ENCODE measurements at regions not wholly inside any gene's neighbourhood (a gene's known extent, or its start where the extent isn't known, plus 50 kb on each side); places are given as distances from the start of the nearest gene placed in this dataset.

DNA sequence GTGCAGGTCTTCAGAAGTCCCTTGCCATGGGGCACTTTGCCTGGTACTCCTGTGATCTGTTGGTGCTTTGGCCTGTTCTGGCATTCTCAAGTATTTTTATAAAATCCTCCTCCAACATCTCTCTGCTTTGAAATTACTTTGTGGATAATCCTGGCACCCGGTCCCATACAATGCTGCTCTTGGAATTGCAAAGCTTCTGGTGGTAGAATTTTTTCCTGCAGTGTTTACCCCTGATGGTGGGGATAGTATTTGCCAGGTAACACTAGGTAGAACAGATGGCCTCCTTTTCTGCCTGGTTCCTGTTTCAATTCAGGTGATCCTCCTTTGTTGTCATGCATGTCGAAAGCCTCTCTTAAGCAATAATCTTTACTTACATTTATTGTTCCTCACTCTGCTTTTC, 109.8 kb upstream of the ATP10B start:
- Histone ChIP-seq H3K4me1 (ENCODE audit: control insufficient read depth, insufficient read depth, low read length, poor library complexity, severe bottlenecking) (peaks cover 4% of the 10 kb centered on the region), H3K27ac (ENCODE audit: low read depth, low read length, severe bottlenecking) (no peak overlapping the region), H3K9me3 (ENCODE audit: control insufficient read depth, low read length) (no peaks in the 10 kb centered on the region), H3K4me3 (ENCODE audit: extremely low read depth, insufficient read depth, low read length, poor library complexity, severe bottlenecking) (no peak overlapping the region), H3K36me3 (ENCODE audit: control insufficient read depth, insufficient read depth, low read length) (no peaks in the 10 kb centered on the region)
- no CpG with 5 or more reads among the region's 2 CpGs for WGBS, 2 experiments (ENCODE audit: insufficient coverage in 2 of 2)

DNA sequence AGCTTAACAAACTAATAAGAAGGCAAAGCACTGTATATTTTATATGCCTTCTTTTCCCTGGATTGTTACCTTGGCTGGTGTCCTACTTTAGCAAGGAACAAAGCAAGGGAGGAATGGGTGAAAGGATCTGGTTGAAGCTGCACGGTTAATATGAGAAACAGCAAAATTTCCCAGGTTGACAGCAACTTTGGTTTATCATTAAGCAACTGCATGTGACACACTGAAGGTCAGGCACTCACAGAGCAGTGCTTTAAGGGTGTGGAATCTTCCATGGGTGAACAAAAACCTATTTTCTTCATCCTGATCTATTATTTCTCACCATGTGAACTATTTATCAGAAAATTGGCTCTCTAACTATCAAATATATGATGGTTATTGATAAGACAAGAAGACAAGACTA, 109.0 kb upstream of the ATP10B start:
- no peaks in the 10 kb centered on the region for H3K9me3 ChIP-seq (ENCODE audit: control insufficient read depth, low read length)
- no peak overlapping the region for H3K27ac ChIP-seq (ENCODE audit: low read depth, low read length, severe bottlenecking)
- WGBS, 2 experiments (ENCODE audit: insufficient coverage in 2 of 2): 100% methylated on average over 1 of the region's 1 CpG
- no peaks in the 10 kb centered on the region for H3K36me3 ChIP-seq (ENCODE audit: control insufficient read depth, insufficient read depth, low read length)
- no peak overlapping the region for H3K4me3 ChIP-seq (ENCODE audit: extremely low read depth, insufficient read depth, low read length, poor library complexity, severe bottlenecking)
- H3K4me1 ChIP-seq (ENCODE audit: control insufficient read depth, insufficient read depth, low read length, poor library complexity, severe bottlenecking): no peaks in the 10 kb centered on the region

DNA sequence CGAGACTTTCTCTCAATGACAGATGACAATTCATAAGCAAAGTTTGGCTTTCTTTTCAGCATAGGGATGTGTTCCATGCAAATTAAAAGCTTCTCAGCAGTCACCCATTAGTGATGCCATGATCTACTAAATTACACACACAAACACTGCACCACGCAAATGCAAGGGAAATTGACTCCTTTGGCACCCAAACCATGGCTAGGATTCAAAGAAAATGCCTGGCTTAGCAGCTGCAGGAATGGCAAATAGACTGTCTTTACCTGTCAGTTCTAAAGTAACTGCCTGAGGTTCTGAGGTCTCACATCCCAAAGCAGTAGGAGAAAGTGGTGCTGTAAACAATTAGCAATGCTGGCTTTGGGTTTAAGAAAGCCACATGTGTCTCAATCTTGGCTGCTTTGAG, 108.6 kb upstream of the ATP10B start:
- Histone ChIP-seq H3K4me1 (ENCODE audit: control insufficient read depth, insufficient read depth, low read length, poor library complexity, severe bottlenecking) (no peaks in the 10 kb centered on the region), H3K36me3 (ENCODE audit: control insufficient read depth, insufficient read depth, low read length) (no peaks in the 10 kb centered on the region), H3K4me3 (ENCODE audit: extremely low read depth, insufficient read depth, low read length, poor library complexity, severe bottlenecking) (no peak overlapping the region), H3K9me3 (ENCODE audit: control insufficient read depth, low read length) (no peaks in the 10 kb centered on the region), H3K27ac (ENCODE audit: low read depth, low read length, severe bottlenecking) (no peak overlapping the region)
- 95% methylated on average over 2 of the region's 2 CpGs for WGBS, 2 experiments (ENCODE audit: insufficient coverage in 2 of 2)

DNA sequence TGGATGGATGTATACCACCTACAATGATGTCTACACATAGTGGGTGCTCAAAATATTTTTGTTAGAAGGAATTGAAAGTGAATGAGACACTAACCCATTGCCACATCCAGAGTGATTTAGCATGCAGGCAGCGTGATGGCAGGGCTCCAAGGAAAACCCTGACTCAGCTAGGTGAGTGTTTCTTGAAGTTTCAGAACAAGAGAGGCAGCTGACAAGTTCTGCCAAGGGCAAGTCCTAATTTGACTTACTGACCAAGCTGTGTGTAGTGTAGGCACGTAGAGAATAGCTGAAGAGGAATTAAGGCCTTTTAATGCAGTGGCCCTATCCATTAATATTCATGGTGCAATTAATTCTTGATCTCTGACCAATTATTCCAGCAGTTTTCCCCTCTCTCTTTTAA, 107.8 kb upstream of the ATP10B start:
- H3K4me3 ChIP-seq (ENCODE audit: extremely low read depth, insufficient read depth, low read length, poor library complexity, severe bottlenecking): no peak overlapping the region
- no peaks in the 10 kb centered on the region for H3K4me1 ChIP-seq (ENCODE audit: control insufficient read depth, insufficient read depth, low read length, poor library complexity, severe bottlenecking)
- no peaks in the 10 kb centered on the region for H3K36me3 ChIP-seq (ENCODE audit: control insufficient read depth, insufficient read depth, low read length)
- H3K27ac ChIP-seq (ENCODE audit: low read depth, low read length, severe bottlenecking): no peak overlapping the region
- 90 to 100% methylated on average over 1 to 2 of the region's 2 CpGs for WGBS, 2 experiments (ENCODE audit: insufficient coverage in 2 of 2)
- no peaks in the 10 kb centered on the region for H3K9me3 ChIP-seq (ENCODE audit: control insufficient read depth, low read length)

DNA sequence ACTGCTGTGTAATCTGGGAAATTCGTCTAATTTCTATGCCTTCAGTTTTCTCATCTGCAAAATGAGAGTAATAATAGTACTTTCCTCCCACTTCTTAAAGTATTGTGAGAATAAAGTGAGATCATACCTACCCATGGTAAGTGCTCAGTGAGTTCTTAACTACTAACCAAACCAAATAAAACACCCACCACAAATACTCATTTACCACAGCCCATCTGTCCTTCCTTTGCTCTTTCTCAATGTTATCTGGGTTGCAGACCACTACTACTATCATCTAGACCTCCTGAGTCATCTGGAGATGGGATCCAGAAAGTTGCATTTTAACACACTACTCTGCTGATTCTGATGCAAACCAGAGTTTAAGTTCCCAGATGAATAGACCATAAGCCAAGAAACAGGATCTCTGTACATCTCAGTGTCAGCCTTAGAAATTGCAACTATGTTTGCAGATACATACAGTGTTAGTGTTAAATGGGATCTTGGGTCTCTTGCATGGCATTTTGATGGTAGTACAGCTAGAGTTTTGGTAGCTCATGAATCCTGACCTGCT, 105.4 kb upstream of the ATP10B start:
- Histone ChIP-seq H3K4me1 (ENCODE audit: control insufficient read depth, insufficient read depth, low read length, poor library complexity, severe bottlenecking) (no peaks in the 10 kb centered on the region), H3K27ac (ENCODE audit: low read depth, low read length, severe bottlenecking) (no peak overlapping the region), H3K36me3 (ENCODE audit: control insufficient read depth, insufficient read depth, low read length) (no peaks in the 10 kb centered on the region), H3K9me3 (ENCODE audit: control insufficient read depth, low read length) (no peaks in the 10 kb centered on the region), H3K4me3 (ENCODE audit: extremely low read depth, insufficient read depth, low read length, poor library complexity, severe bottlenecking) (no peak overlapping the region)
- no CpG with 5 or more reads among the region's 1 CpG for WGBS, 2 experiments (ENCODE audit: insufficient coverage in 2 of 2)

DNA sequence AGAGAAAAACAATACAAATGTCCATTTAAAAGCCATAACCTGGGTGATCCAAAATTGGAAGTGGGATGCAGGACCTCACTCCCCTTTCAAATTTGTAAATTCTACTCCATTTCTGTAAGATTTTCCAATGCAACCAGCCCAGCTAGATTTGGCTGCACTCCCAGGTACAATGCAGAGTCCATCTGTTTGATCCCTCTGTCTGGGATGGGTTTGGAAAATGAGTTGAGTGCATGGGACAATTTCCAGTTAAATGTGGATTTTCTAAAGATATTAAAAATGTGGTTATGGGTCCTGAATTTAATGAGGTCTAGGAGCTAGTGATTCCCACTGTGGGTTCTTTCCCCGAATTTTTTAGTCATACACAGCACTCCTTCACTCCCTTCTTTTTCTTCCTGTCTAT, 104.0 kb upstream of the ATP10B start:
- H3K9me3 ChIP-seq (ENCODE audit: control insufficient read depth, low read length): no peaks in the 10 kb centered on the region
- H3K36me3 ChIP-seq (ENCODE audit: control insufficient read depth, insufficient read depth, low read length): no peaks in the 10 kb centered on the region
- no peaks in the 10 kb centered on the region for H3K4me1 ChIP-seq (ENCODE audit: control insufficient read depth, insufficient read depth, low read length, poor library complexity, severe bottlenecking)
- H3K27ac ChIP-seq (ENCODE audit: low read depth, low read length, severe bottlenecking): no peak overlapping the region
- 80% methylated on average over 1 of the region's 1 CpG; no CpG with 5 or more reads in 1 of the 2 experiments for WGBS, 2 experiments (ENCODE audit: insufficient coverage in 2 of 2)
- H3K4me3 ChIP-seq (ENCODE audit: extremely low read depth, insufficient read depth, low read length, poor library complexity, severe bottlenecking): no peak overlapping the region

DNA sequence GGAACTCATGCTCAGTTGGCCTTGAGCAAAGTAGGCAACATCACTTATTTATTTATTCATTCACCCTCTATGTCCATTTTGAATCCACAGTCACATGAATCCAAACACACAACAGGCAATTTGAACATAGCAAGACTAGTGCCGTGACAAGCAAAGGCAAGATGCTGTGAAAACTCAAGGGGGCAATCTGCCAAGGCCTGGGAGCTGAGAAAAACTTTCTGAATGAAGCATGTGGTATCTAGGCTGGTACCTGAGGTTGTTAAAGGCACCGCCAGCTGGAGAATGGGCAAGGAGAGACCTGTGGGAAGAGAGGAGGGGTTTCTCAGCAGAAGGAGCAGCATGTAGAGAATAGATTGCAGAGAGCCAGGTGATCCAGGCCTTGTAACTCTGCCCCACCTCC, 98.3 kb upstream of the ATP10B start:
- Histone ChIP-seq H3K9me3 (ENCODE audit: control insufficient read depth, low read length) (no peaks in the 10 kb centered on the region), H3K27ac (ENCODE audit: low read depth, low read length, severe bottlenecking) (no peak overlapping the region), H3K36me3 (ENCODE audit: control insufficient read depth, insufficient read depth, low read length) (no peaks in the 10 kb centered on the region), H3K4me1 (ENCODE audit: control insufficient read depth, insufficient read depth, low read length, poor library complexity, severe bottlenecking) (no peaks in the 10 kb centered on the region), H3K4me3 (ENCODE audit: extremely low read depth, insufficient read depth, low read length, poor library complexity, severe bottlenecking) (no peak overlapping the region)
- 92 to 100% methylated on average over 1 to 2 of the region's 2 CpGs for WGBS, 2 experiments (ENCODE audit: insufficient coverage in 2 of 2)

DNA sequence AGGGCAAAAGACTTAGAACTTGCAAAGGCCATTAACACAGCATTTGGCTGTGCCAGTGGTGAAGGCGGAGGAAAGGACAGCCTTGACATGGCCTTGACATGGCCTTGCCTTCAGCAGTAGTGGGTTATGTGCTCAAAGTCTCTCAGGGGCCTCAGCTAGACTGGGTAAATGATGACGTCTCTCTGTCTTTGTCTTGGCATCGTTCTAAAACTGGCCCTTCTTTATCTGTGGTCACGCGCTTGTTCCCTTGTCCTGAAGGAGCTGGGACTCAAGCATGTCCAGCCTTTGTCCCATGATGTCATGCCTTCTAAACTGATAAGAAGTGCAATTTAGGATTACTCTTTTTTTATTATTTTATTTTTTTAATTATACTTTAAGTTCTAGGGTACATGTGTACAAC, 88.7 kb upstream of the ATP10B start:
- 93 to 100% methylated on average over 2 to 3 of the region's 5 CpGs for WGBS, 2 experiments (ENCODE audit: insufficient coverage in 2 of 2)
- Histone ChIP-seq H3K36me3 (ENCODE audit: control insufficient read depth, insufficient read depth, low read length) (no peaks in the 10 kb centered on the region), H3K9me3 (ENCODE audit: control insufficient read depth, low read length) (no peaks in the 10 kb centered on the region), H3K27ac (ENCODE audit: low read depth, low read length, severe bottlenecking) (no peak overlapping the region), H3K4me1 (ENCODE audit: control insufficient read depth, insufficient read depth, low read length, poor library complexity, severe bottlenecking) (no peaks in the 10 kb centered on the region), H3K4me3 (ENCODE audit: extremely low read depth, insufficient read depth, low read length, poor library complexity, severe bottlenecking) (no peak overlapping the region)

DNA sequence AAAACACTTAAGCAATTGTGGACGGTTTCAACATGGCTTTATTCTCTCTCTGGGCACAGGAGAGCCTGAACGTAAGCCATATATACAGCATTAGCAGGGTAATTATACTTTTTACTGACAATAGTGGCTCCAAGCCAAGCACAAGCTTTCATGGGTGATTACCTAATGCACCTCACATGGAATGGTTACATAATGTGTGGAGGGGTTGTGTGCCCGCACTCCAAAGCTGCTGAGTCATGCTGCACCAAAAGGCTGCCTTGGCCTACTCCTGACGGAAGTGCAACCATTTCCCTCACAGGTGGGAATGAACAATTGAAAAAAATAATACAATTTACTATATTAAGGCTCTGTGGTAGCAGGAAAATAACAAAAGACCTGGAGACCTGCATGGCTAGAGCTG, 86.5 kb upstream of the ATP10B start:
- no peak overlapping the region for H3K27ac ChIP-seq (ENCODE audit: low read depth, low read length, severe bottlenecking)
- no peak overlapping the region for H3K4me3 ChIP-seq (ENCODE audit: extremely low read depth, insufficient read depth, low read length, poor library complexity, severe bottlenecking)
- no peaks in the 10 kb centered on the region for H3K9me3 ChIP-seq (ENCODE audit: control insufficient read depth, low read length)
- no peaks in the 10 kb centered on the region for H3K36me3 ChIP-seq (ENCODE audit: control insufficient read depth, insufficient read depth, low read length)
- H3K4me1 ChIP-seq (ENCODE audit: control insufficient read depth, insufficient read depth, low read length, poor library complexity, severe bottlenecking): no peaks in the 10 kb centered on the region
- 86 to 88% methylated on average over 1 of the region's 4 CpGs for WGBS, 2 experiments (ENCODE audit: insufficient coverage in 2 of 2)

DNA sequence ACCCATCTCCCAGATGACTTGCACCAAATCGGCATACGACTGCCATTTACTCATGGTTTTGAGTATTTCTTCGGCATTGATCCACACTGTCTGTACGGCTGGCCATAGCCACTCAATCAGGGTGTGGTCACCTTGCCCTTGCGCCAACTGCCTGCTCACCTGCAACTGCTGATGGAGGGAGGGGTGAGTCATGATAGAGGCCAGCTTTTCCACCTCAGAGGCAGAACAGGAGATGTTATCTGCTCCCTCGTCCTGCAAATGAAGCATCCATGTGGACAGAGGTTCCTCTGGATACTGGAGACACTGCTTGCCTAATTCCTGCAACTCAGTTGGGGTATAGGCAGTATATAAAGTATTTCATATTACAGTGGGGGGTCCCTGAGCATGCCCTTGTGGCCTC, 85.6 kb upstream of the ATP10B start:
- WGBS, 2 experiments (ENCODE audit: insufficient coverage in 2 of 2): 89 to 94% methylated on average over 3 to 5 of the region's 6 CpGs
- Histone ChIP-seq H3K9me3 (ENCODE audit: control insufficient read depth, low read length) (no peaks in the 10 kb centered on the region), H3K4me1 (ENCODE audit: control insufficient read depth, insufficient read depth, low read length, poor library complexity, severe bottlenecking) (no peaks in the 10 kb centered on the region), H3K27ac (ENCODE audit: low read depth, low read length, severe bottlenecking) (no peak overlapping the region), H3K4me3 (ENCODE audit: extremely low read depth, insufficient read depth, low read length, poor library complexity, severe bottlenecking) (no peak overlapping the region), H3K36me3 (ENCODE audit: control insufficient read depth, insufficient read depth, low read length) (no peaks in the 10 kb centered on the region)

DNA sequence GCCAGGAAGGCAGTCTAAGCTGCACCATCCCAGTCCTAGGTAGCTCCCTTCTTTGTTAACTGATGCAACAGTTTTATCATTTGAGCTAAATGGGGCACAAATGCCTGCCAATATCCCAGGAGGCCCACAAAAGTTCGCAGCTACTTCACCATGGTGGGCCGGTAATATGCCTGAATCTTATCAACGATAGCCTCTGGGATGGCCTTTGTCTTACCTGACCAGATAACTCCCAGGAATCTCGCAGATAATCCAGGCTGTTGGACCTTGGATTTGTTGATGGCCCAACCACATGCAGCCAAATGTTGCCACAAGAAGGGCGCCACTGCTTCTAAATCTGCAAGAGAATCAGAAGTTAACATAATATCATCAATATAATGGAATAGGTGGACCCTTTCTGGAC, 83.8 kb upstream of the ATP10B start:
- Histone ChIP-seq H3K4me3 (ENCODE audit: extremely low read depth, insufficient read depth, low read length, poor library complexity, severe bottlenecking) (no peak overlapping the region), H3K36me3 (ENCODE audit: control insufficient read depth, insufficient read depth, low read length) (no peaks in the 10 kb centered on the region), H3K9me3 (ENCODE audit: control insufficient read depth, low read length) (no peaks in the 10 kb centered on the region), H3K4me1 (ENCODE audit: control insufficient read depth, insufficient read depth, low read length, poor library complexity, severe bottlenecking) (no peaks in the 10 kb centered on the region), H3K27ac (ENCODE audit: low read depth, low read length, severe bottlenecking) (no peak overlapping the region)
- 87 to 92% methylated on average over 4 of the region's 5 CpGs for WGBS, 2 experiments (ENCODE audit: insufficient coverage in 2 of 2)

Data from mesodermal cell (in vitro differentiated cells).